Bronchial epithelial cell (primary cell): ENCODE measurements at regions not wholly inside any gene's neighbourhood (a gene's known extent, or its start where the extent isn't known, plus 50 kb on each side); places are given as distances from the start of the nearest gene placed in this dataset.

Source experiments
- DNase-seq: peaks from one replicate; pipeline ENCODE4 v3.0.0-alpha.2; 2010; ENCODE audit warnings: low read depth
- FAIRE-seq: peaks from 2 replicates; lab custom pipeline; 2011; peaks lifted over from hg19 to GRCh38; lab: Jason Lieb, UNC
- H3K27me3 ChIP-seq: 2 replicates; pipeline ENCODE4 v1.5.1; 2011; ENCODE audit warnings: low read length; ENCODE audit not compliant: control insufficient read depth, insufficient read depth
- H3K36me3 ChIP-seq: 2 replicates; pipeline ENCODE4 v1.5.1; 2011; ENCODE audit warnings: low read length; ENCODE audit not compliant: control insufficient read depth, insufficient read depth
- H3K4me3 ChIP-seq: 2 replicates; pipeline ENCODE4 v1.5.1; 2011; ENCODE audit warnings: mild to moderate bottlenecking, low read depth, low read length, control low read depth
- CTCF ChIP-seq: IDR thresholded peaks from 2 replicates; pipeline ENCODE4 v1.5.1; 2011; ENCODE audit warnings: mild to moderate bottlenecking, moderate library complexity, low read length, control low read depth, inconsistent platforms; ENCODE audit not compliant: insufficient read depth, severe bottlenecking

GRCh38 chr12:114738460-114739184 is 54.6 kb upstream of the TBX3 start:
- no peak overlapping the region for H3K4me3 ChIP-seq
- TF ChIP-seq CTCF, result no peak
- DNase-seq (no peak), FAIRE-seq (no peak)
- no peaks in the 10 kb centered on the region for H3K36me3 ChIP-seq
- H3K27me3 ChIP-seq, result peaks cover 5% of the 10 kb centered on the region

DNA sequence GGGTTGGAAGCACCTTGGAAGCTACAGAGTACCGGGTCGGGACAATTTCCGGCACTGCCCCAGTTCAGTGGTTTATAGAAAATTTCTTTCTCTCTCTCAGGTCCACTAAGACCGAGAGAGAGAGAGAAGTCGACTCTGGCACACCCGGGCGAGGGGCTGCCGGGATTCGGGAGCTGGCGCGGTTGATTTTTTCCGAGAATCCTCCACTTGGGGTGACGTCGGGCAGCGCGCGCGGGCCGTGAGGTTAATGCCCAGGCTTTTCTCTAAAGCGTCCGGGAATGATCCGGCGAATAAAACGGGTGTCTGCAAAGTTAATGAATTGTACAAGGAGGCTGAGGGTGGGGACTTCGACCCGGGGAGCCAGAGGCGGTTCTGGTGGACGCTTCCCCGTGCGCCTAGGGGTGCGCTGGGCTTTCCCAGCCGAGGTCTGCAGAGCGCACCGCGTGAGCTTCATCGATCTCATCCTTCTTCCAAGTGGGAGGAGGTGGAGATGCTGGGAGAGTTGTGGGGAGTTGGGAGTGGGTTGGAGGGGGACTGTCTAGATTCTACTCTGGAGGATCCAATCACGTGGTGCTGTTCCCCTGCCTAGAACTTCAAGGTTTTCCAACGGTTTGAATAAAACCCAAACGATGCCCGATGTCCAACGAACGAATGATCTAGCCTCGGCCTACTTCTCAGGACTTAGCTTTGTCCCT is 51.9 kb upstream of the TBX3 start:
- no peak overlapping the region for H3K4me3 ChIP-seq
- TF ChIP-seq CTCF, result no peak
- H3K27me3 ChIP-seq, result peaks cover 5% of the 10 kb centered on the region
- DNase-seq, result no peak
- no peak for FAIRE-seq
- H3K36me3 ChIP-seq, result no peaks in the 10 kb centered on the region

DNA sequence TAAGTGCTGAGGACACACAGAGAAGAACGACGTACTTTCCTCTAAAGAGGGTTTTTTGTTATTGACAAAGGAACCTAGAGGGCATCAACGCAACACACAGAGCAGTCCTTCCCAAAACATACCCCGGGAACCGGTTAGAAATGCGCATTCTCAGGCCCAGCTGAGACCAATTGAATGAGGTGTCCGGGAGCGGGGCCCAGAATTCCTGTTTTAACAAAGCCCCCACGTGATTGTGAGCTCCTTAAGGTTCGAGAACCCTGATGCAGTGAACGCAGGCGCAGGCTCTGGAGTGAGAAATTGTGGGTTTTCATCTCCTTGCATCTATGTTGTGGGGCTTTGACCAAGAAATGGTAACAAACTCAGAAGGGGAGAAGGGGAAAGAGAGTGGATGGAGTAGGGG is 51.0 kb upstream of the TBX3 start:
- TF ChIP-seq CTCF, result no peak
- no peak overlapping the region for H3K4me3 ChIP-seq
- no peak for FAIRE-seq

DNA sequence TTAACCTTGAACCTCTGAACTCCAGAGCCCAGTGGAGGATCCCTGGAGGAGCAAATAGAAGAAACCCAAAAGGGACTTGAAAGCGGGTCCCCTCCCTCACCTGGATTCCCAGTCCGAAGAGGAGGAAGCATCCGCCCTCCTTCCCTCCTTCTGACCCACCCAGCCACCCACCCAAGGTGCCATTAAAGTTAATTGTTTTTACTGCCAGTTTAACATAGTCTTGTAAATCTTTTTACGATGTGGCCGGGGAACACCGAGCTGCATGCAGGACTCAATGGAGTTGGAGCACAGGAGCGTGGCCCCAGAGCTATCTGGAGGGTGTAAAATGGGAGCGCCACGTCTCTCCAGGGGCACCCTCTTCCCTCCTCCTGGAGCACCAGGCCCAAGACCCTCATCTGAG is 49.9 kb upstream of the TBX3 start:
- TF ChIP-seq CTCF, result no peak
- Histone ChIP-seq H3K4me3 (no peak overlapping the region), H3K27me3 (peaks cover 5% of the 10 kb centered on the region), H3K36me3 (no peaks in the 10 kb centered on the region)
- no peak for DNase-seq
- FAIRE-seq, result no peak

More for the DNA sequence above, 51.0 kb upstream of the TBX3 start:
- DNase-seq, result no peak
- Histone ChIP-seq H3K27me3 (peaks cover 5% of the 10 kb centered on the region), H3K36me3 (no peaks in the 10 kb centered on the region)
